ENCODE measurements at regions not wholly inside any gene's neighbourhood (a gene's known extent, or its start where the extent isn't known, plus 50 kb on each side); places are given as distances from the start of the nearest gene placed in this dataset.

DNA sequence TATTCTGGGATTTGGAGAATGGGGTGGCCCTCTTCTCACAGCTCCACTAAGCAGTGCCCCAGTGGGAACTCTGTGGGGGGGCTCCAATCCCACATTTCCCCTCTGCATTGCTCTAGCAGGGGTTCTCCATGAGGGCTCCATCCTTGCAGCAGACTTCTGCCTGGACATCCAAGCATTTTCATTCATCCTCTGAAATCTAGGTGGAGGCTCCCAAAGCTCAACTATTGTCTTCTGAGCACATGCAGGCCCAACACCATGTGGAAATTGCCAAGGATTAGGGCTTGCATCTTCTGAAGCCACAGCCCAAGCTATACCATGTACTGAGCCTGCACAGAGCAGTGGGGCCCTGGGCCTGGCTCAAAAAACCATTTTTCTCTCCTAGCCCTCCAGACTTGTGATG is 162.4 kb upstream of the CWC22 start:
- H3K27me3 ChIP-seq (replicated peaks): no peaks in the 10 kb centered on the region
- no peak overlapping the region for H3K27ac ChIP-seq
- TF ChIP-seq, protein P1, sequence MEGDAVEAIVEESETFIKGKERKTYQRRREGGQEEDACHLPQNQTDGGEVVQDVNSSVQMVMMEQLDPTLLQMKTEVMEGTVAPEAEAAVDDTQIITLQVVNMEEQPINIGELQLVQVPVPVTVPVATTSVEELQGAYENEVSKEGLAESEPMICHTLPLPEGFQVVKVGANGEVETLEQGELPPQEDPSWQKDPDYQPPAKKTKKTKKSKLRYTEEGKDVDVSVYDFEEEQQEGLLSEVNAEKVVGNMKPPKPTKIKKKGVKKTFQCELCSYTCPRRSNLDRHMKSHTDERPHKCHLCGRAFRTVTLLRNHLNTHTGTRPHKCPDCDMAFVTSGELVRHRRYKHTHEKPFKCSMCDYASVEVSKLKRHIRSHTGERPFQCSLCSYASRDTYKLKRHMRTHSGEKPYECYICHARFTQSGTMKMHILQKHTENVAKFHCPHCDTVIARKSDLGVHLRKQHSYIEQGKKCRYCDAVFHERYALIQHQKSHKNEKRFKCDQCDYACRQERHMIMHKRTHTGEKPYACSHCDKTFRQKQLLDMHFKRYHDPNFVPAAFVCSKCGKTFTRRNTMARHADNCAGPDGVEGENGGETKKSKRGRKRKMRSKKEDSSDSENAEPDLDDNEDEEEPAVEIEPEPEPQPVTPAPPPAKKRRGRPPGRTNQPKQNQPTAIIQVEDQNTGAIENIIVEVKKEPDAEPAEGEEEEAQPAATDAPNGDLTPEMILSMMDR (IDR thresholded peaks at IDR 0.05; ENCODE audit: low read depth, low read length, missing control alignments): no peak
- in situ Hi-C loops (cut with HindIII; ENCODE audit: low pct_ligation_motif_present, low sequenced_read_pairs): no loop called here
- no peak for DNase-seq
- H3K36me3 ChIP-seq (replicated peaks): no peaks in the 10 kb centered on the region
- H3K4me3 ChIP-seq (ENCODE audit: low read depth, low read length): no peak overlapping the region

DNA sequence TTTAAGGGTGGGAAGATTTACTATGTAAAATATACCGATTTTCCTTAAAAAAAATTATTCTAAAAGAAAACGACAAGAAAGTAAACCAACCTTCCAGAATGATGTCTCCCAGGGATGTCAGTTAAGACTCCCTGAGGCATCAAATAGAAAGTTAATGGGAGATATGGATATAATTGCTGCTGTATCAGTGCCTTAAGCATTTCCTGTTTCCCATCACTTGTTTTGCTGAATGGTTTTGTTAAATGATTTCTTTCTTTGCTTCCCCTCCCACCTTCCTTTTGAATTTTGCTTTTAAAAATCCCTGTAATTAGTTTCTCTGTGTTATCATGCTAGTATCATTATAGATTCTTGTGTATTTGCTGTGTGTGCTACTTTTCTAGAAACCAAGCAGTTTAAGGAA is 154.3 kb upstream of the CWC22 start:
- TF ChIP-seq, protein P1 (IDR thresholded peaks at IDR 0.05; ENCODE audit: low read depth, low read length, missing control alignments): no peak

GRCh38 chr2:180159921-180160320 is 152.8 kb upstream of the CWC22 start:
- in situ Hi-C loops (cut with HindIII; ENCODE audit: low pct_ligation_motif_present, low sequenced_read_pairs): no loop called here
- H3K27me3 ChIP-seq (replicated peaks): no peaks in the 10 kb centered on the region

More for the DNA sequence above, 154.3 kb upstream of the CWC22 start:
- H3K4me3 ChIP-seq (ENCODE audit: low read depth, low read length): no peak overlapping the region
- in situ Hi-C loops (cut with HindIII; ENCODE audit: low pct_ligation_motif_present, low sequenced_read_pairs): no loop called here
- DNase-seq: no peak
- no peaks in the 10 kb centered on the region for H3K27me3 ChIP-seq (replicated peaks)
- H3K27ac ChIP-seq: no peak overlapping the region
- no peaks in the 10 kb centered on the region for H3K36me3 ChIP-seq (replicated peaks)

DNA sequence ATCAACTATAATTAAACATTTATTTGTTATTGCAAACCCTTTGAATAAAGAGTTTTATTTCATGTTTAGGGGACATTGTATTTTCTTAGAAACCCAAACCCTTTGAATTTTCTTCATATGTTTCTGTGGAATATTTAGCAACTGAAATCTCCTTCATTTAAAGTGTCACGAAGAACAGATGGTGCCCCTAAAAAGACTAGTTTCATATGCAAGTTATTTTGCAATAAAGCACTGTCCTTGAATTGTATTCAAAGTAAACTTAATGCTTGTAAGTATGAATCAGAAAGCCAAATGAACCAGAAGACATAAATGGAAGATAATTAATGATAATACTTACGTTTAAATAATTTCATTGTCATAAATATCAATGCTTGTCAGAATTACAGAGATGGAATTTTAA is 151.9 kb upstream of the CWC22 start:
- Histone ChIP-seq H3K4me3 (ENCODE audit: low read depth, low read length) (no peak overlapping the region), H3K27me3 (replicated peaks) (no peaks in the 10 kb centered on the region), H3K27ac (no peak overlapping the region), H3K36me3 (replicated peaks) (no peaks in the 10 kb centered on the region)
- in situ Hi-C loops (cut with HindIII; ENCODE audit: low pct_ligation_motif_present, low sequenced_read_pairs): no loop called here
- TF ChIP-seq, protein P1 (IDR thresholded peaks at IDR 0.05; ENCODE audit: low read depth, low read length, missing control alignments): no peak
- no peak for DNase-seq

More at GRCh38 chr2:180159921-180160320, 152.8 kb upstream of the CWC22 start:
- no peak for DNase-seq
- H3K4me3 ChIP-seq (ENCODE audit: low read depth, low read length): no peak overlapping the region
- TF ChIP-seq, protein P1 (IDR thresholded peaks at IDR 0.05; ENCODE audit: low read depth, low read length, missing control alignments): no peak
- no peak overlapping the region for H3K27ac ChIP-seq
- H3K36me3 ChIP-seq (replicated peaks): no peaks in the 10 kb centered on the region

- Histone ChIP-seq H3K36me3 (replicated peaks) (no peaks in the 10 kb centered on the region), H3K27ac (no peak overlapping the region), H3K4me3 (ENCODE audit: low read depth, low read length) (no peak overlapping the region), H3K27me3 (replicated peaks) (no peaks in the 10 kb centered on the region)
- TF ChIP-seq, protein P1 (IDR thresholded peaks at IDR 0.05; ENCODE audit: low read depth, low read length, missing control alignments): no peak
- DNase-seq: no peak
- in situ Hi-C loops (cut with HindIII; ENCODE audit: low pct_ligation_motif_present, low sequenced_read_pairs): no loop called here
Measured at GRCh38 chr2:180156651-180157050, 149.6 kb upstream of the CWC22 start.

GRCh38 chr2:180150606-180151005 is 143.5 kb upstream of the CWC22 start:
- H3K36me3 ChIP-seq (replicated peaks): no peaks in the 10 kb centered on the region
- no peak for DNase-seq
- no peak overlapping the region for H3K27ac ChIP-seq
- H3K4me3 ChIP-seq (ENCODE audit: low read depth, low read length): no peak overlapping the region
- TF ChIP-seq, protein P1 (IDR thresholded peaks at IDR 0.05; ENCODE audit: low read depth, low read length, missing control alignments): no peak
- in situ Hi-C loops (cut with HindIII; ENCODE audit: low pct_ligation_motif_present, low sequenced_read_pairs): no loop called here
- no peaks in the 10 kb centered on the region for H3K27me3 ChIP-seq (replicated peaks)

All from brain microvascular endothelial cell (primary cell).